Loucy (cell line): ENCODE measurements at regions not wholly inside any gene's neighbourhood (a gene's known extent, or its start where the extent isn't known, plus 50 kb on each side); places are given as distances from the start of the nearest gene placed in this dataset.

Experiments used
- EZH2phosphoT487 ChIP-seq: fragments of 200-600 bp; IDR thresholded peaks from 2 replicates; pipeline ENCODE4 v1.6.1; 2018; ENCODE audit warnings: antibody characterized with exemption, mild to moderate bottlenecking, moderate library complexity, borderline replicate concordance
- TF ChIP-seq, protein P1 (sequence below): fragments of 200-600 bp; sonication (generic); conservative IDR thresholded peaks from 2 replicates; pipeline ENCODE4 v1.5.1; 2014; ENCODE audit warnings: mild to moderate bottlenecking, antibody characterized with exemption, low read length

DNA sequence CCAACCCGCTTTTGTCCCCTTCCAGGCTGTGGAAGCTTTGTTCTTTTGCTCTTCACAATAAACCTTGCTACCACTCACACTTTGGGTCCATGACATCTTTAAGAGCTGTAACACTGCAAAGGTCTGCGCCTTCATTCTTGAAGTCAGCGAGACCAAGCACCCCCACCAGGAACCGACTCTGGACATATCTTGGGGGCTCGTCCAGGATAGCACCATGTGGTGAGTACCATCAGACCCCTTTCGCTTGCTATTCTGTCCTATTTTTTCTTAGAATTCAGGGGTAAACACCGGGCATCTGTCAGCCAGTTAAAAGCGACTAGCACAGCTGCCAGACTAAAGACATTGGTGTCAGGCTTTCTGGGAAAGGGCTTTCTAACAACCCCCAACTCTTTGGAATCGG is 137.6 kb upstream of the PPFIA2 start:
- TF ChIP-seq, protein P1, sequence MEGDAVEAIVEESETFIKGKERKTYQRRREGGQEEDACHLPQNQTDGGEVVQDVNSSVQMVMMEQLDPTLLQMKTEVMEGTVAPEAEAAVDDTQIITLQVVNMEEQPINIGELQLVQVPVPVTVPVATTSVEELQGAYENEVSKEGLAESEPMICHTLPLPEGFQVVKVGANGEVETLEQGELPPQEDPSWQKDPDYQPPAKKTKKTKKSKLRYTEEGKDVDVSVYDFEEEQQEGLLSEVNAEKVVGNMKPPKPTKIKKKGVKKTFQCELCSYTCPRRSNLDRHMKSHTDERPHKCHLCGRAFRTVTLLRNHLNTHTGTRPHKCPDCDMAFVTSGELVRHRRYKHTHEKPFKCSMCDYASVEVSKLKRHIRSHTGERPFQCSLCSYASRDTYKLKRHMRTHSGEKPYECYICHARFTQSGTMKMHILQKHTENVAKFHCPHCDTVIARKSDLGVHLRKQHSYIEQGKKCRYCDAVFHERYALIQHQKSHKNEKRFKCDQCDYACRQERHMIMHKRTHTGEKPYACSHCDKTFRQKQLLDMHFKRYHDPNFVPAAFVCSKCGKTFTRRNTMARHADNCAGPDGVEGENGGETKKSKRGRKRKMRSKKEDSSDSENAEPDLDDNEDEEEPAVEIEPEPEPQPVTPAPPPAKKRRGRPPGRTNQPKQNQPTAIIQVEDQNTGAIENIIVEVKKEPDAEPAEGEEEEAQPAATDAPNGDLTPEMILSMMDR = no peak
- no peak for TF ChIP-seq EZH2phosphoT487
